HepG2 (cell line): ENCODE measurements at regions not wholly inside any gene's neighbourhood (a gene's known extent, or its start where the extent isn't known, plus 50 kb on each side); places are given as distances from the start of the nearest gene placed in this dataset.
A peak's percentile ranks its signal among the peaks of the same experiment; 100 is the strongest.

Experiments
- BRF2 ChIP-seq: sonication (generic); formaldehyde crosslinking; IDR thresholded peaks from 2 replicates; pipeline ENCODE4 v1.8.1; 2022; ENCODE audit warnings: mild to moderate bottlenecking, missing genetic modification reagents
- CENPX ChIP-seq: sonication (generic); formaldehyde crosslinking; IDR thresholded peaks from 2 replicates; pipeline ENCODE4 v1.9.0; 2021; ENCODE audit warnings: mild to moderate bottlenecking, missing genetic modification reagents, moderate library complexity
- GLI4 ChIP-seq: sonication (generic); formaldehyde crosslinking; IDR thresholded peaks from 2 replicates; pipeline ENCODE4 v1.5.1; 2020; ENCODE audit warnings: missing genetic modification reagents, mild to moderate bottlenecking, moderate library complexity, borderline replicate concordance
- HNF4G ChIP-seq, 2 experiments: sonication (generic) in 1 of 2; formaldehyde crosslinking in 1 of 2; IDR thresholded peaks; 2 replicates each; pipeline versions ENCODE4 v1.4.0 to v1.6.1; 2011 to 2020; ENCODE audit warnings: borderline replicate concordance in 2 of 2, low read depth in 2 of 2, mild to moderate bottlenecking in 2 of 2, low read length in 1 of 2, missing genetic modification reagents in 1 of 2, moderate library complexity in 1 of 2
- TEAD2 ChIP-seq: sonication (generic); formaldehyde crosslinking; IDR thresholded peaks from 2 replicates; pipeline ENCODE4 v1.9.0; 2021; ENCODE audit warnings: missing genetic modification reagents
- USF2 ChIP-seq, 2 experiments: sonication (generic) in 1 of 2; formaldehyde crosslinking in 1 of 2; IDR thresholded peaks; 2 replicates each; pipeline versions ENCODE4 v1.5.1 to v1.6.1; 2011 to 2020; ENCODE audit warnings: borderline replicate concordance in 1 of 2, low read depth in 1 of 2, low read length in 1 of 2, mild to moderate bottlenecking in 1 of 2, missing genetic modification reagents in 1 of 2, moderate library complexity in 1 of 2
- ZFAT ChIP-seq: sonication (generic); formaldehyde crosslinking; conservative IDR thresholded peaks from 2 replicates; pipeline ENCODE4 v1.8.1; 2023; ENCODE audit warnings: missing genetic modification reagents, inconsistent platforms
- ZNF121 ChIP-seq: sonication (generic); formaldehyde crosslinking; IDR thresholded peaks from 2 replicates; pipeline ENCODE4 v1.5.0; 2020; ENCODE audit warnings: mild to moderate bottlenecking, missing genetic modification reagents
- ZNF446 ChIP-seq: sonication (generic); formaldehyde crosslinking; IDR thresholded peaks from 2 replicates; pipeline ENCODE4 v1.5.0; 2020; ENCODE audit warnings: mild to moderate bottlenecking, missing genetic modification reagents
- ZNF496 ChIP-seq: sonication (generic); formaldehyde crosslinking; IDR thresholded peaks from 2 replicates; pipeline ENCODE4 v1.8.1; 2023; ENCODE audit warnings: mild to moderate bottlenecking, moderate library complexity, missing genetic modification reagents; ENCODE audit not compliant: insufficient replicate concordance
- ZNF510 ChIP-seq: sonication (generic); formaldehyde crosslinking; IDR thresholded peaks from 2 replicates; pipeline ENCODE4 v1.4.0; 2020; ENCODE audit warnings: low read depth, mild to moderate bottlenecking, missing genetic modification reagents
- ZNF556 ChIP-seq: sonication (generic); formaldehyde crosslinking; IDR thresholded peaks from 2 replicates; pipeline ENCODE4 v1.4.0; 2020; ENCODE audit warnings: mild to moderate bottlenecking, missing genetic modification reagents, borderline replicate concordance
- ZNF678 ChIP-seq: sonication (generic); formaldehyde crosslinking; IDR thresholded peaks from 2 replicates; pipeline ENCODE4 v1.4.0; 2020; ENCODE audit warnings: mild to moderate bottlenecking, missing genetic modification reagents
- ZNF839 ChIP-seq: sonication (generic); formaldehyde crosslinking; IDR thresholded peaks from 2 replicates; pipeline ENCODE4 v1.4.0; 2020; ENCODE audit warnings: missing genetic modification reagents, mild to moderate bottlenecking, borderline replicate concordance
- ZSCAN25 ChIP-seq: sonication (generic); formaldehyde crosslinking; IDR thresholded peaks from 2 replicates; pipeline ENCODE4 v1.8.0; 2022; ENCODE audit warnings: mild to moderate bottlenecking, missing genetic modification reagents
- TF ChIP-seq, protein P1 (sequence below): sonication (generic); formaldehyde crosslinking; IDR thresholded peaks from 2 replicates; pipeline ENCODE4 v1.4.0; 2020; ENCODE audit warnings: missing genetic modification reagents
- TF ChIP-seq, protein P2 (sequence below): sonication (generic); formaldehyde crosslinking; conservative IDR thresholded peaks from 2 replicates; pipeline ENCODE4 v1.4.0; 2020; ENCODE audit warnings: missing genetic modification reagents

GRCh38 chr6:137357263-137357947 lies 136.8 kb downstream of the OLIG3 start (continued):
- TF ChIP-seq USF2 (IDR thresholded peaks at IDR 0.05; ENCODE audit: low read depth, low read length) (no peak), USF2 (CRISPR knock-in tag; IDR thresholded peaks at IDR 0.05; ENCODE audit: borderline replicate concordance) (peak; percentile 48; the same call in 1 of the 2 replicates), ZNF839 (no peak), CENPX (no peak), ZNF496 (no peak), ZNF510 (peak; percentile 94), GLI4 (CRISPR knock-in tag) (no peak; the same call in 1 of the 2 replicates), ZSCAN25 (CRISPR knock-in tag) (peak; percentile 84), ZNF556 (CRISPR knock-in tag) (peak; percentile 98; the same call in 1 of the 2 replicates), HNF4G (IDR thresholded peaks at IDR 0.05; ENCODE audit: borderline replicate concordance, low read depth, low read length) (peak; percentile 99), HNF4G (CRISPR knock-in tag; IDR thresholded peaks at IDR 0.05; ENCODE audit: borderline replicate concordance, low read depth) (peak; percentile 96), BRF2 (CRISPR knock-in tag) (no peak), TEAD2 (CRISPR knock-in tag) (no peak), ZFAT (no peak), ZNF121 (CRISPR knock-in tag) (peak; percentile 64), ZNF678 (CRISPR knock-in tag) (0 out of 2 replicates have a peak, but pooled peaks have one; percentile 21), ZNF446 (no peak)
- TF ChIP-seq, protein P1, sequence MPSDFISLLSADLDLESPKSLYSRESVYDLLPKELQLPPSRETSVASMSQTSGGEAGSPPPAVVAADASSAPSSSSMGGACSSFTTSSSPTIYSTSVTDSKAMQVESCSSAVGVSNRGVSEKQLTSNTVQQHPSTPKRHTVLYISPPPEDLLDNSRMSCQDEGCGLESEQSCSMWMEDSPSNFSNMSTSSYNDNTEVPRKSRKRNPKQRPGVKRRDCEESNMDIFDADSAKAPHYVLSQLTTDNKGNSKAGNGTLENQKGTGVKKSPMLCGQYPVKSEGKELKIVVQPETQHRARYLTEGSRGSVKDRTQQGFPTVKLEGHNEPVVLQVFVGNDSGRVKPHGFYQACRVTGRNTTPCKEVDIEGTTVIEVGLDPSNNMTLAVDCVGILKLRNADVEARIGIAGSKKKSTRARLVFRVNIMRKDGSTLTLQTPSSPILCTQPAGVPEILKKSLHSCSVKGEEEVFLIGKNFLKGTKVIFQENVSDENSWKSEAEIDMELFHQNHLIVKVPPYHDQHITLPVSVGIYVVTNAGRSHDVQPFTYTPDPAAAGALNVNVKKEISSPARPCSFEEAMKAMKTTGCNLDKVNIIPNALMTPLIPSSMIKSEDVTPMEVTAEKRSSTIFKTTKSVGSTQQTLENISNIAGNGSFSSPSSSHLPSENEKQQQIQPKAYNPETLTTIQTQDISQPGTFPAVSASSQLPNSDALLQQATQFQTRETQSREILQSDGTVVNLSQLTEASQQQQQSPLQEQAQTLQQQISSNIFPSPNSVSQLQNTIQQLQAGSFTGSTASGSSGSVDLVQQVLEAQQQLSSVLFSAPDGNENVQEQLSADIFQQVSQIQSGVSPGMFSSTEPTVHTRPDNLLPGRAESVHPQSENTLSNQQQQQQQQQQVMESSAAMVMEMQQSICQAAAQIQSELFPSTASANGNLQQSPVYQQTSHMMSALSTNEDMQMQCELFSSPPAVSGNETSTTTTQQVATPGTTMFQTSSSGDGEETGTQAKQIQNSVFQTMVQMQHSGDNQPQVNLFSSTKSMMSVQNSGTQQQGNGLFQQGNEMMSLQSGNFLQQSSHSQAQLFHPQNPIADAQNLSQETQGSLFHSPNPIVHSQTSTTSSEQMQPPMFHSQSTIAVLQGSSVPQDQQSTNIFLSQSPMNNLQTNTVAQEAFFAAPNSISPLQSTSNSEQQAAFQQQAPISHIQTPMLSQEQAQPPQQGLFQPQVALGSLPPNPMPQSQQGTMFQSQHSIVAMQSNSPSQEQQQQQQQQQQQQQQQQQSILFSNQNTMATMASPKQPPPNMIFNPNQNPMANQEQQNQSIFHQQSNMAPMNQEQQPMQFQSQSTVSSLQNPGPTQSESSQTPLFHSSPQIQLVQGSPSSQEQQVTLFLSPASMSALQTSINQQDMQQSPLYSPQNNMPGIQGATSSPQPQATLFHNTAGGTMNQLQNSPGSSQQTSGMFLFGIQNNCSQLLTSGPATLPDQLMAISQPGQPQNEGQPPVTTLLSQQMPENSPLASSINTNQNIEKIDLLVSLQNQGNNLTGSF (CRISPR knock-in tag): no peak
- TF ChIP-seq, protein P2, sequence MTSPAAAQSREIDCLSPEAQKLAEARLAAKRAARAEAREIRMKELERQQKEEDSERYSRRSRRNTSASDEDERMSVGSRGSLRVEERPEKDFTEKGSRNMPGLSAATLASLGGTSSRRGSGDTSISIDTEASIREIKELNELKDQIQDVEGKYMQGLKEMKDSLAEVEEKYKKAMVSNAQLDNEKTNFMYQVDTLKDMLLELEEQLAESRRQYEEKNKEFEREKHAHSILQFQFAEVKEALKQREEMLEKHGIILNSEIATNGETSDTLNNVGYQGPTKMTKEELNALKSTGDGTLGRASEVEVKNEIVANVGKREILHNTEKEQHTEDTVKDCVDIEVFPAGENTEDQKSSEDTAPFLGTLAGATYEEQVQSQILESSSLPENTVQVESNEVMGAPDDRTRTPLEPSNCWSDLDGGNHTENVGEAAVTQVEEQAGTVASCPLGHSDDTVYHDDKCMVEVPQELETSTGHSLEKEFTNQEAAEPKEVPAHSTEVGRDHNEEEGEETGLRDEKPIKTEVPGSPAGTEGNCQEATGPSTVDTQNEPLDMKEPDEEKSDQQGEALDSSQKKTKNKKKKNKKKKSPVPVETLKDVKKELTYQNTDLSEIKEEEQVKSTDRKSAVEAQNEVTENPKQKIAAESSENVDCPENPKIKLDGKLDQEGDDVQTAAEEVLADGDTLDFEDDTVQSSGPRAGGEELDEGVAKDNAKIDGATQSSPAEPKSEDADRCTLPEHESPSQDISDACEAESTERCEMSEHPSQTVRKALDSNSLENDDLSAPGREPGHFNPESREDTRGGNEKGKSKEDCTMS (CRISPR knock-in tag): no peak
